Subcutaneous abdominal adipose tissue (tissue), 5 donors: ENCODE measurements at regions not wholly inside any gene's neighbourhood (a gene's known extent, or its start where the extent isn't known, plus 50 kb on each side); places are given as distances from the start of the nearest gene placed in this dataset.

Experiments
- H3K27ac ChIP-seq: one replicate; pipeline ENCODE4 v1.7.0; 2013; ENCODE audit warnings: low read depth, mild to moderate bottlenecking, inconsistent platforms, low read length, moderate library complexity
- H3K27me3 ChIP-seq, 5 donors: one replicate each; pipeline ENCODE4 v1.7.0; 2013; ENCODE audit warnings: low read length in 5 of 5, inconsistent platforms in 1 of 5; ENCODE audit not compliant: control insufficient read depth in 5 of 5, insufficient read depth in 4 of 5
- H3K36me3 ChIP-seq, 5 donors: one replicate each; pipeline ENCODE4 v1.7.0; 2013; ENCODE audit warnings: low read length in 5 of 5; ENCODE audit not compliant: control insufficient read depth in 5 of 5, insufficient read depth in 5 of 5
- H3K4me1 ChIP-seq, 5 donors: one replicate each; pipeline ENCODE4 v1.7.0; 2013; ENCODE audit warnings: low read length in 5 of 5, mild to moderate bottlenecking in 3 of 5, moderate library complexity in 1 of 5; ENCODE audit not compliant: control insufficient read depth in 5 of 5, insufficient read depth in 5 of 5
- H3K4me3 ChIP-seq, 5 donors: one replicate each; pipeline ENCODE4 v1.7.0; 2013; ENCODE audit warnings: low read length in 5 of 5, low read depth in 1 of 5
- H3K9ac ChIP-seq, 5 donors: one replicate each; pipeline ENCODE4 v1.7.0; 2013; ENCODE audit warnings: low read length in 5 of 5, mild to moderate bottlenecking in 4 of 5, moderate library complexity in 3 of 5
- H3K9me3 ChIP-seq, 5 donors: one replicate each; pipeline ENCODE4 v1.7.0; 2013; ENCODE audit warnings: low read length in 5 of 5; ENCODE audit not compliant: control insufficient read depth in 5 of 5
- donor health status: healthy.
- donor health status: healthy.
- donor health status: healthy.
- donor health status: healthy.
- donor health status: healthy.

DNA sequence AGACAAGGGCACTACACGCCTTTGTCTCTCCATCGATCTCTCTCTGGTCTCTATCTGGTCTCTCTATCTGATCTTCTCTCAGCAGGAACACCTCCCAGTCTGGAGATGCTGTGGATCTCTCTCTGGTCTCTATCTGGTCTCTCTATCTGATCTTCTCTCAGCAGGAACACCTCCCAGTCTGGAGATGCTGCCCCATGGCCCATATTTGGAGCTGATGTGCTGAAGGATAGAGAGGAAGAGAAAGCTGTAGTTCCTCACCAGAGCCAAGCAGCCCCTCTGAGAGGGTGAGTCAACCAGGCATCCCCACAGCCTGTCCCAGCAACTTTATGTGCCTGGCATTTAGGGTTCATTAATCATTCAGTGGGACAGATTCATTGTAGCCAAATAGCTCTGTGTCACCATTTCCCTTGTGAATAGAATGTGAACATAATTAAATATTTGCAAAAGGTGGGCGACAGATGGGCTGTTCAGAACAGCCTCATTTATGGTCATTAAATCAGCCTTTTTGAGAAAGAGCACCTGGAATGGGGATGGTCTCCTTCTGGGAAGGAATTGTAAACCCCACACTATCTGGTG is 189.3 kb upstream of the MAST4 start:
- Histone ChIP-seq H3K27me3 (peaks cover 0 to 7% (median 0%) of the 10 kb centered on the region in 5 donors), H3K4me1 (no peaks in the 10 kb centered on the region), H3K27ac (no peak overlapping the region), H3K9ac (no peak overlapping the region), H3K4me3 (no peak overlapping the region), H3K36me3 (no peaks in the 10 kb centered on the region), H3K9me3 (peaks cover 0 to 3% (median 0%) of the 10 kb centered on the region in 5 donors)

DNA sequence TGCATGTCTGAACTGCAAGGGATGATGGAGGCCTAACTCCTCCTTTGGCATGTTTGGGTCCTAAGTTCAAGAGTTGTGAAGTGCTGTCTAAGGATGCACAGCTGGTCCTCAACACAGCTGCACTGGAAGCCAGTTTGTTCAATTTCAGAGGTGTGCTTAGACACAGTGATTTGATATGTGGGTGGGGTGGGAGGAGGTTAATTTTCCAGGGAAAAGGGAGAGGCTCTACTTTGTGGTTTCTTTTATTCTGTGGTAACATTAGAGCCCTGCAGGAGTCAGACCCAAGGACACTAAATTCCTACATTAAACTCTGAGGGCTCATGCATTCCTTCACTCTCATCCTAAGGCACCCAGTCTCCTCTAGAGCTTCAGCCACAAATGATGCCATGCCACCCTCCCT is 188.4 kb upstream of the MAST4 start:
- no peak overlapping the region for H3K9ac ChIP-seq
- H3K27me3 ChIP-seq: peaks cover 0 to 7% (median 0%) of the 10 kb centered on the region in 5 donors
- H3K4me1 ChIP-seq: no peaks in the 10 kb centered on the region
- H3K4me3 ChIP-seq: no peak overlapping the region
- no peaks in the 10 kb centered on the region for H3K36me3 ChIP-seq
- H3K27ac ChIP-seq: no peak overlapping the region
- H3K9me3 ChIP-seq: peaks cover 0 to 3% (median 0%) of the 10 kb centered on the region in 5 donors

DNA sequence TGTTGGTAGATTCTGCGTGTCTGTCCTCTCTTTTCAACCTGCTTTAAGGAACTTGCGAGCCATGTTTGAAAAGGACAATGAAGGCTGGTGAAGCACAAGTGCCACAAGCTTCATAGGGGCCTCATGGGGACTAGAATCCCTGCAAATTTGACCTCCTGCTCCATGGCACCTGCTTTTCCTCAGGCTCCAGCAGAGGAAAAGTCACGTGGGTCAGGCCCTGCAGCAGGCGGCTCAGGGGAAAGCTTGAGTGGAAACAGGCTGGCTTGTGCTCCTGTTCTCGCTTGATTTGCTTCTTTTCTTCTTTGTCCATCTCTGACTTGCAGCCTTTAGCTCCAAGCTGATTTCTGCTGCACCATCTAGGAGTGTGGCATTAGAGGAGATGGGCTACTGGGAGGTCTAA is 187.6 kb upstream of the MAST4 start:
- no peak overlapping the region for H3K27ac ChIP-seq
- peaks cover 0 to 7% (median 0%) of the 10 kb centered on the region in 5 donors for H3K27me3 ChIP-seq
- no peak overlapping the region for H3K9ac ChIP-seq
- H3K4me3 ChIP-seq: no peak overlapping the region
- no peaks in the 10 kb centered on the region for H3K4me1 ChIP-seq
- peaks cover 0 to 3% (median 0%) of the 10 kb centered on the region in 5 donors for H3K9me3 ChIP-seq
- no peaks in the 10 kb centered on the region for H3K36me3 ChIP-seq

DNA sequence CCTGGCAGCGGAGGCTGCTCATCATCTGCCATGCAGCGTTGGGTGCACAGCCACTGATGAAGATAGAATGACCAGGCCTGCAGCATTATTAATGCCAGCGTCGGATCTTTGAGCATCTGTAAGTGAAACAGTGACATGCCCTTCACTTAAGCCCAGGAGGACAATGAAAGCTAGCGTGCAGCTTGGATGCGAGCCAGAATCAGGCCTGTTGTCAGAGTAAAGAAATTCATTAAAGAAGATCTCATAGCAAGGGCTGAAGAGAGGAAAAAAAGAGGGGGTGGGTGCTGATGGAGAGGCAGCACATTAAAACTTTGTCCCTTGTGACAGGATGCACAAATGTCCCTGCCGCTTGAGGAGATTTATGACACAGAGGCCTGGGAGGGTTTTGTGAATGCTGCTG is 186.1 kb upstream of the MAST4 start:
- H3K4me1 ChIP-seq: no peaks in the 10 kb centered on the region
- H3K9me3 ChIP-seq: peaks cover 0 to 3% (median 0%) of the 10 kb centered on the region in 5 donors
- H3K36me3 ChIP-seq: no peaks in the 10 kb centered on the region

GRCh38 chr5:66411701-66412100 is 184.5 kb upstream of the MAST4 start:
- Histone ChIP-seq H3K4me3 (no peak overlapping the region), H3K36me3 (no peaks in the 10 kb centered on the region)

More for the DNA sequence above, 186.1 kb upstream of the MAST4 start:
- Histone ChIP-seq H3K27ac (no peak overlapping the region), H3K9ac (no peak overlapping the region), H3K4me3 (no peak overlapping the region), H3K27me3 (peaks cover 0 to 7% (median 0%) of the 10 kb centered on the region in 5 donors)

DNA sequence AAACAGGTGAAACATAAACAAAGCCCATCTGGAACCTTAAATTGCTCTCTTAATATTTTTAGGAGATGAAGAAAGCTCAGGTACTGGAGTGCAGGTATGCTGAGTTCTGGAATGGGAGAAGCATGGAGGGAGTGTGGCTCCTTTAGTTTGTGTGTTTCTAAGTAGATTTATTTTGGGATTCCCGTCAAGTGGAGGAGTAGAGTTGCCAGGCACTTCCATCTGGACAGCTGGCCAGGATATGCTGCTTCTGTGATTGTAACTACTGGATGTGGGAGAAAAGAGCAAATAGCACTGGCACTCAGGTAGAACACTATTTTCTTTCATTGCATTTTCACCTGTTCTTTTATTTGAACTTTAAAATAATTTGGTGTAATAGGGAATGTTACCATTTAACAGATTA is 182.3 kb upstream of the MAST4 start:
- Histone ChIP-seq H3K27ac (no peak overlapping the region), H3K9ac (no peak overlapping the region), H3K27me3 (no peaks in the 10 kb centered on the region), H3K36me3 (no peaks in the 10 kb centered on the region), H3K4me3 (no peak overlapping the region), H3K9me3 (peaks cover 0 to 3% (median 0%) of the 10 kb centered on the region in 5 donors), H3K4me1 (no peaks in the 10 kb centered on the region)

More at GRCh38 chr5:66411701-66412100, 184.5 kb upstream of the MAST4 start:
- H3K9me3 ChIP-seq: peaks cover 0 to 3% (median 0%) of the 10 kb centered on the region in 5 donors
- H3K9ac ChIP-seq: no peak overlapping the region
- no peaks in the 10 kb centered on the region for H3K4me1 ChIP-seq
- no peak overlapping the region for H3K27ac ChIP-seq
- H3K27me3 ChIP-seq: peaks cover 0 to 7% (median 0%) of the 10 kb centered on the region in 5 donors

GRCh38 chr5:66415208-66415607 is 181.0 kb upstream of the MAST4 start:
- Histone ChIP-seq H3K36me3 (no peaks in the 10 kb centered on the region), H3K27me3 (no peaks in the 10 kb centered on the region), H3K9ac (no peak overlapping the region), H3K4me3 (no peak overlapping the region), H3K9me3 (peaks cover 0 to 3% (median 0%) of the 10 kb centered on the region in 5 donors), H3K4me1 (no peaks in the 10 kb centered on the region), H3K27ac (no peak overlapping the region)

DNA sequence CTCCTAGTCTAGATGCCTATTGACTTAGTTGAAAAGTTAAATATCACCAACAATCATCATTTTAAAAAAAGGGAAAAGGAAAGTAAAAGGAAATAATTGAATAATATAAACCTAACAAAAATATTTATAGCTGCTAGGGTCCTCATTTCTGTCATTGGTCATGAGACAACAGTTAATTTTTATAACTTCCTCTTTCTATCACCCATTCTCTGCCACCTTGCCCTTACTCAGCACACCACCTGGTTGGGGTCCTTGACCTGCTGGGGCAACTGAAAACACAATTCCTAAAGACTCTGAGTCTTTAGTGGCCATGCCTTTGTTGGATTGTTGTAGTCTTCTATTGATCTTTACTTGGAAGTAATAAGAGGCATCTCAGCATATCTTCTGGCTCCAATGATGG is 179.5 kb upstream of the MAST4 start:
- Histone ChIP-seq H3K4me3 (no peak overlapping the region), H3K9ac (no peak overlapping the region), H3K27ac (no peak overlapping the region), H3K27me3 (no peaks in the 10 kb centered on the region), H3K36me3 (no peaks in the 10 kb centered on the region), H3K9me3 (no peaks in the 10 kb centered on the region), H3K4me1 (no peaks in the 10 kb centered on the region)

DNA sequence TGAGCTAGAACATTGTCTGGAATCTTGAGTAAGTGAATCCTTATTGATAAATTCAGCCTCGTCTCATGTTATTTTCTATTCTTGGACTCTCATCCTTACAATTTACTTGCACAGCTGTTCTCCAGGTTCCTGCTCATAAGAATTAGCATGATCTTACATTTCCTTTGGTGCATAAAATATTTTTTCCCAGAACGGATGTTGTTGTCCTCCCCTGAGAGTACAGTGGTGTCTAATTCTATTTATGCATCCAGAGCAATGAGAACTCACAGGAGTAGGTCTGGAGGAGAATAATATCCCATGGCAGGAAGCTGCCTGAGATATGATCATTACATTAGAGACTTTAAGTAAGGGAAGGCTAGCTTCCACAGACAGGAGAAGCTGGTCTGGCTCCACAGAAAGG is 178.4 kb upstream of the MAST4 start:
- Histone ChIP-seq H3K27me3 (no peaks in the 10 kb centered on the region), H3K4me1 (no peaks in the 10 kb centered on the region), H3K9me3 (no peaks in the 10 kb centered on the region), H3K36me3 (no peaks in the 10 kb centered on the region), H3K4me3 (no peak overlapping the region), H3K9ac (no peak overlapping the region), H3K27ac (no peak overlapping the region)

GRCh38 chr5:66423484-66423883 is 172.7 kb upstream of the MAST4 start:
- H3K27ac ChIP-seq: no peak overlapping the region
- no peaks in the 10 kb centered on the region for H3K27me3 ChIP-seq
- no peak overlapping the region for H3K9ac ChIP-seq

More at GRCh38 chr5:66423484-66423883, 172.7 kb upstream of the MAST4 start:
- Histone ChIP-seq H3K9me3 (peaks cover 0 to 7% (median 4%) of the 10 kb centered on the region in 5 donors), H3K4me1 (no peaks in the 10 kb centered on the region), H3K36me3 (no peaks in the 10 kb centered on the region), H3K4me3 (no peak overlapping the region)
